Right lobe of liver (tissue), 4 donors: ENCODE measurements at regions not wholly inside any gene's neighbourhood (a gene's known extent, or its start where the extent isn't known, plus 50 kb on each side); places are given as distances from the start of the nearest gene placed in this dataset.

Experiments
- POLR2A ChIP-seq: fragments of 450-650 bp; IDR thresholded peaks from one replicate; pipeline ENCODE4 v1.6.1; 2017; ENCODE audit warnings: antibody characterized with exemption, mild to moderate bottlenecking
- TF ChIP-seq, protein P1 (sequence below), 4 donors: fragments of 200-600 bp in 3 of 4; fragments of 450-650 bp in 1 of 4; IDR thresholded peaks; one replicate each; pipeline versions ENCODE4 v1.5.1 to v1.8.0; 2016 to 2022; ENCODE audit warnings: antibody characterized with exemption in 4 of 4, mild to moderate bottlenecking in 2 of 4
- donor health status: DM: no; HTN: no; CAD: no.
- donor health status: DM: no; HTN: no; CAD: no.
- donor health status: DM: no; HTN: yes; CAD: no.

DNA sequence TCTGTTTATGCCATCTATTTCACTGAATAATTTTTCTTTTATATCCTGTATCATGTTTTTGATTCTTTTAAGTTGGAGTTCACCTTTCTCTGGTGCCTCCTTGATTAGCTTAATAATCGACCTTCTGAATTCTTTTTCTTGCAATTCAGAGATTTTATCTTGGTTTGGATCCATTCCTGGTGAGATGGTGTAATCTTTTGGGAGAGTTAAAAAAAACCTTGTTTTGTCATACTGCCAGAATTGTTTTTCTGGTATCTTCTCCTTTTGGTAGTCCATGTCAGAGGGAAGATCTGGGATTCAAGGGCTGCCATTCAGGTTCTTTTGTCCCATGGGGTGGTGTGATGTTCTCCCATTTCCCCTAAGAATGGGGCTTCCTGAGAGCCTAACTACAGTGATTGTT lies 800.8 kb upstream of the TYRP1 start:
- TF ChIP-seq, protein P1, sequence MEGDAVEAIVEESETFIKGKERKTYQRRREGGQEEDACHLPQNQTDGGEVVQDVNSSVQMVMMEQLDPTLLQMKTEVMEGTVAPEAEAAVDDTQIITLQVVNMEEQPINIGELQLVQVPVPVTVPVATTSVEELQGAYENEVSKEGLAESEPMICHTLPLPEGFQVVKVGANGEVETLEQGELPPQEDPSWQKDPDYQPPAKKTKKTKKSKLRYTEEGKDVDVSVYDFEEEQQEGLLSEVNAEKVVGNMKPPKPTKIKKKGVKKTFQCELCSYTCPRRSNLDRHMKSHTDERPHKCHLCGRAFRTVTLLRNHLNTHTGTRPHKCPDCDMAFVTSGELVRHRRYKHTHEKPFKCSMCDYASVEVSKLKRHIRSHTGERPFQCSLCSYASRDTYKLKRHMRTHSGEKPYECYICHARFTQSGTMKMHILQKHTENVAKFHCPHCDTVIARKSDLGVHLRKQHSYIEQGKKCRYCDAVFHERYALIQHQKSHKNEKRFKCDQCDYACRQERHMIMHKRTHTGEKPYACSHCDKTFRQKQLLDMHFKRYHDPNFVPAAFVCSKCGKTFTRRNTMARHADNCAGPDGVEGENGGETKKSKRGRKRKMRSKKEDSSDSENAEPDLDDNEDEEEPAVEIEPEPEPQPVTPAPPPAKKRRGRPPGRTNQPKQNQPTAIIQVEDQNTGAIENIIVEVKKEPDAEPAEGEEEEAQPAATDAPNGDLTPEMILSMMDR (IDR thresholded peaks at IDR 0.05), result no peak
- TF ChIP-seq POLR2A, result no peak
